Testis (tissue), 2 donors: ENCODE measurements at regions not wholly inside any gene's neighbourhood (a gene's known extent, or its start where the extent isn't known, plus 50 kb on each side); places are given as distances from the start of the nearest gene placed in this dataset.
"Not testable (repeated sequence)": the region's sequence is repeated elsewhere in the genome, so short reads cannot be mapped to it uniquely, and the experiment has no call there.

Experiments used
- DNase-seq: peaks from one replicate; pipeline ENCODE4 v3.0.0-alpha.2; 2019
- H3K27ac ChIP-seq, 2 donors: fragments of 200-600 bp; sonication (generic); one replicate each; pipeline ENCODE4 v1.5.1; 2019
- H3K27me3 ChIP-seq: fragments of 200-600 bp; sonication (generic); one replicate; pipeline ENCODE4 v1.5.1; 2019
- H3K36me3 ChIP-seq: fragments of 200-600 bp; sonication (generic); one replicate; pipeline ENCODE4 v1.5.1; 2017; ENCODE audit warnings: low read depth; ENCODE audit errors: missing control alignments
- H3K4me1 ChIP-seq: fragments of 200-600 bp; sonication (generic); one replicate; pipeline ENCODE4 v1.5.1; 2019
- H3K4me3 ChIP-seq, 2 donors: fragments of 200-600 bp; sonication (generic); one replicate each; pipeline ENCODE4 v1.5.1; 2017 to 2019
- H3K9me3 ChIP-seq: fragments of 200-600 bp; sonication (generic); one replicate; pipeline ENCODE4 v1.5.1; 2017
- intact Hi-C: fragments of 100-400 bp; cut with DNase I; formaldehyde crosslinking; loops from one replicate; pipeline ENCODE4 v1.15.1; 2023; ENCODE audit warnings: low total_unique reads

DNA sequence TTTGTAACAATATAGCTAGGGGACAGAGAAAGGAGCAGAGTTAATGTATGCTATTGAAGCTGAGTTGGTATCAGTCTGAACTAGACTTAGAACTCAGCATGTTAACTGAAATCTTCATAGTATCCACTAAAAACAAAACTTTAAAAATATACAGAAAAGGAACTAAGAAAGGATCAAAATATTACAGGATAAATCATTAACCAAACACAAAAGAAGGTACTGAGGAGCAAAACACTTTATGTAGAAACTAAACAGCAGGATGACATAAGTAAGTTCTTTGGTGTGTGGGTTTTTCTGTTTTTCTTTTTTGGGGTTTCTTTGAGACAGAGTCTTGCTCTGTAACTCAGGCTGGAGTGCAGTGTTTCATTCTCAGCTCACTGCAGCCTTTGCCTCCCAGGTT, 55.1 kb upstream of the AGAP9 start:
- H3K27me3 ChIP-seq, intact Hi-C loops, H3K4me1 ChIP-seq, H3K36me3 ChIP-seq, DNase-seq, H3K27ac ChIP-seq, H3K9me3 ChIP-seq, H3K4me3 ChIP-seq: not testable (repeated sequence)
